ENCODE measurements at regions not wholly inside any gene's neighbourhood (a gene's known extent, or its start where the extent isn't known, plus 50 kb on each side); places are given as distances from the start of the nearest gene placed in this dataset.

DNA sequence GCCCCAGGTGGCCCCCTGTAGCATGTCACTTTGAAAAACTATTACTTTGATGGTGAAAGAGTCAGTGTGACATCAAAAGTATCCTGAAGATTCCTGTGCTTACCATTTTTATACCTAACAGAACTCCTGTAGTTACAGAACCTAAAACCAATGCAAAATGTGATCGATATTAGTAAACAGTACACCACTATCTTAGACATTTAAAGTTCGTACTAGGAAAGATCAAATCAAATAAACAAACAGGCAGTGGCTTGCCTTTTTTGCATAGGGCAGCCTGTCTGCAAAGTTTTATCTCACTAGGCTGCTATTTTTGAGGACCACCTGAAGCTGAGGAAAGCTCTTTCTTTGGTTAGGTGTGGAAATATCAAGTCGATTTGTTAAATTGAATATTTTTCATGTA lies 944.0 kb upstream of the CITED2 start:
- H3K79me2 ChIP-seq (replicated peaks; ENCODE audit: insufficient read depth, low read length): no peaks in the 10 kb centered on the region
- H3K9ac ChIP-seq (ENCODE audit: low read length): no peak overlapping the region
- no peak overlapping the region for H3K27ac ChIP-seq (ENCODE audit: low read length)
- H4K20me1 ChIP-seq (ENCODE audit: insufficient read depth): no peaks in the 10 kb centered on the region
- H2AFZ ChIP-seq (ENCODE audit: low read depth, low read length): no peak overlapping the region
- no peaks in the 10 kb centered on the region for H3K36me3 ChIP-seq (ENCODE audit: insufficient read depth, low read length)
- H3F3A ChIP-seq (ENCODE audit: insufficient read depth, low read length, poor library complexity, severe bottlenecking): no peaks in the 10 kb centered on the region
- H3K27me3 ChIP-seq (ENCODE audit: insufficient read depth, low read depth, low read length): no peaks in the 10 kb centered on the region
- no peak overlapping the region for H3K4me3 ChIP-seq (ENCODE audit: low read length)
- no peak overlapping the region for H3K4me2 ChIP-seq (ENCODE audit: low read length)
- TF ChIP-seq, protein P1, sequence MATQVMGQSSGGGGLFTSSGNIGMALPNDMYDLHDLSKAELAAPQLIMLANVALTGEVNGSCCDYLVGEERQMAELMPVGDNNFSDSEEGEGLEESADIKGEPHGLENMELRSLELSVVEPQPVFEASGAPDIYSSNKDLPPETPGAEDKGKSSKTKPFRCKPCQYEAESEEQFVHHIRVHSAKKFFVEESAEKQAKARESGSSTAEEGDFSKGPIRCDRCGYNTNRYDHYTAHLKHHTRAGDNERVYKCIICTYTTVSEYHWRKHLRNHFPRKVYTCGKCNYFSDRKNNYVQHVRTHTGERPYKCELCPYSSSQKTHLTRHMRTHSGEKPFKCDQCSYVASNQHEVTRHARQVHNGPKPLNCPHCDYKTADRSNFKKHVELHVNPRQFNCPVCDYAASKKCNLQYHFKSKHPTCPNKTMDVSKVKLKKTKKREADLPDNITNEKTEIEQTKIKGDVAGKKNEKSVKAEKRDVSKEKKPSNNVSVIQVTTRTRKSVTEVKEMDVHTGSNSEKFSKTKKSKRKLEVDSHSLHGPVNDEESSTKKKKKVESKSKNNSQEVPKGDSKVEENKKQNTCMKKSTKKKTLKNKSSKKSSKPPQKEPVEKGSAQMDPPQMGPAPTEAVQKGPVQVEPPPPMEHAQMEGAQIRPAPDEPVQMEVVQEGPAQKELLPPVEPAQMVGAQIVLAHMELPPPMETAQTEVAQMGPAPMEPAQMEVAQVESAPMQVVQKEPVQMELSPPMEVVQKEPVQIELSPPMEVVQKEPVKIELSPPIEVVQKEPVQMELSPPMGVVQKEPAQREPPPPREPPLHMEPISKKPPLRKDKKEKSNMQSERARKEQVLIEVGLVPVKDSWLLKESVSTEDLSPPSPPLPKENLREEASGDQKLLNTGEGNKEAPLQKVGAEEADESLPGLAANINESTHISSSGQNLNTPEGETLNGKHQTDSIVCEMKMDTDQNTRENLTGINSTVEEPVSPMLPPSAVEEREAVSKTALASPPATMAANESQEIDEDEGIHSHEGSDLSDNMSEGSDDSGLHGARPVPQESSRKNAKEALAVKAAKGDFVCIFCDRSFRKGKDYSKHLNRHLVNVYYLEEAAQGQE (IDR thresholded peaks at IDR 0.05; ENCODE audit: borderline replicate concordance): no peak
- TF ChIP-seq, protein P2, sequence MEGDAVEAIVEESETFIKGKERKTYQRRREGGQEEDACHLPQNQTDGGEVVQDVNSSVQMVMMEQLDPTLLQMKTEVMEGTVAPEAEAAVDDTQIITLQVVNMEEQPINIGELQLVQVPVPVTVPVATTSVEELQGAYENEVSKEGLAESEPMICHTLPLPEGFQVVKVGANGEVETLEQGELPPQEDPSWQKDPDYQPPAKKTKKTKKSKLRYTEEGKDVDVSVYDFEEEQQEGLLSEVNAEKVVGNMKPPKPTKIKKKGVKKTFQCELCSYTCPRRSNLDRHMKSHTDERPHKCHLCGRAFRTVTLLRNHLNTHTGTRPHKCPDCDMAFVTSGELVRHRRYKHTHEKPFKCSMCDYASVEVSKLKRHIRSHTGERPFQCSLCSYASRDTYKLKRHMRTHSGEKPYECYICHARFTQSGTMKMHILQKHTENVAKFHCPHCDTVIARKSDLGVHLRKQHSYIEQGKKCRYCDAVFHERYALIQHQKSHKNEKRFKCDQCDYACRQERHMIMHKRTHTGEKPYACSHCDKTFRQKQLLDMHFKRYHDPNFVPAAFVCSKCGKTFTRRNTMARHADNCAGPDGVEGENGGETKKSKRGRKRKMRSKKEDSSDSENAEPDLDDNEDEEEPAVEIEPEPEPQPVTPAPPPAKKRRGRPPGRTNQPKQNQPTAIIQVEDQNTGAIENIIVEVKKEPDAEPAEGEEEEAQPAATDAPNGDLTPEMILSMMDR (IDR thresholded peaks at IDR 0.05; ENCODE audit: poor library complexity, severe bottlenecking): no peak
- TF ChIP-seq POLR2AphosphoS5 (IDR thresholded peaks at IDR 0.05): no peak
- no peak for TF ChIP-seq EZH2 (IDR thresholded peaks at IDR 0.05; ENCODE audit: borderline replicate concordance, insufficient read depth, low read length, poor library complexity, severe bottlenecking)
- TF ChIP-seq MXI1 (conservative IDR thresholded peaks at IDR 0.05; ENCODE audit: poor library complexity, severe bottlenecking): no peak
- TF ChIP-seq EP300 (conservative IDR thresholded peaks at IDR 0.05; ENCODE audit: poor library complexity, severe bottlenecking): no peak
- no peak for TF ChIP-seq RAD21 (conservative IDR thresholded peaks at IDR 0.05)
- TF ChIP-seq SMC3 (conservative IDR thresholded peaks at IDR 0.05; ENCODE audit: poor library complexity): no peak
- TF ChIP-seq TAF1 (IDR thresholded peaks at IDR 0.05; ENCODE audit: low read depth): no peak
- no peaks in the 10 kb centered on the region for H3K9me3 ChIP-seq (ENCODE audit: low read length)
- no peaks in the 10 kb centered on the region for H3K9me2 ChIP-seq (ENCODE audit: insufficient read depth, low read length)

GRCh38 chr6:140317950-140318349 lies 943.5 kb upstream of the CITED2 start:
- H3K9ac ChIP-seq (ENCODE audit: low read length): no peak overlapping the region
- no peaks in the 10 kb centered on the region for H3K9me2 ChIP-seq (ENCODE audit: insufficient read depth, low read length)
- no peaks in the 10 kb centered on the region for H4K20me1 ChIP-seq (ENCODE audit: insufficient read depth)
- H3K9me3 ChIP-seq (ENCODE audit: low read length): no peaks in the 10 kb centered on the region
- TF ChIP-seq MXI1 (conservative IDR thresholded peaks at IDR 0.05; ENCODE audit: poor library complexity, severe bottlenecking): no peak
- TF ChIP-seq TAF1 (IDR thresholded peaks at IDR 0.05; ENCODE audit: low read depth): no peak
- no peak for TF ChIP-seq SMC3 (conservative IDR thresholded peaks at IDR 0.05; ENCODE audit: poor library complexity)
- TF ChIP-seq POLR2AphosphoS5 (IDR thresholded peaks at IDR 0.05): no peak
- no peak for TF ChIP-seq EP300 (conservative IDR thresholded peaks at IDR 0.05; ENCODE audit: poor library complexity, severe bottlenecking)
- TF ChIP-seq, protein P1 (IDR thresholded peaks at IDR 0.05; ENCODE audit: borderline replicate concordance): no peak
- TF ChIP-seq, protein P2 (IDR thresholded peaks at IDR 0.05; ENCODE audit: poor library complexity, severe bottlenecking): no peak
- no peak for TF ChIP-seq EZH2 (IDR thresholded peaks at IDR 0.05; ENCODE audit: borderline replicate concordance, insufficient read depth, low read length, poor library complexity, severe bottlenecking)
- no peak for TF ChIP-seq RAD21 (conservative IDR thresholded peaks at IDR 0.05)
- no peaks in the 10 kb centered on the region for H3F3A ChIP-seq (ENCODE audit: insufficient read depth, low read length, poor library complexity, severe bottlenecking)
- no peak overlapping the region for H3K4me2 ChIP-seq (ENCODE audit: low read length)
- no peak overlapping the region for H2AFZ ChIP-seq (ENCODE audit: low read depth, low read length)
- no peaks in the 10 kb centered on the region for H3K79me2 ChIP-seq (replicated peaks; ENCODE audit: insufficient read depth, low read length)
- no peak overlapping the region for H3K27ac ChIP-seq (ENCODE audit: low read length)
- H3K27me3 ChIP-seq (ENCODE audit: insufficient read depth, low read depth, low read length): no peaks in the 10 kb centered on the region
- no peak overlapping the region for H3K4me3 ChIP-seq (ENCODE audit: low read length)
- H3K36me3 ChIP-seq (ENCODE audit: insufficient read depth, low read length): no peaks in the 10 kb centered on the region

All from neural cell (in vitro differentiated cells).